ENCODE measurements at regions not wholly inside any gene's neighbourhood (a gene's known extent, or its start where the extent isn't known, plus 50 kb on each side); places are given as distances from the start of the nearest gene placed in this dataset.

GRCh38 chr4:130080872-130081451 is 985.0 kb downstream of the C4orf33 start:
- DNase-seq = no peak

GRCh38 chr4:130090427-130090826 is 994.5 kb downstream of the C4orf33 start:
- DNase-seq = no peak

GRCh38 chr4:130092187-130093015 is 996.4 kb downstream of the C4orf33 start:
- DNase-seq = no peak

DNA sequence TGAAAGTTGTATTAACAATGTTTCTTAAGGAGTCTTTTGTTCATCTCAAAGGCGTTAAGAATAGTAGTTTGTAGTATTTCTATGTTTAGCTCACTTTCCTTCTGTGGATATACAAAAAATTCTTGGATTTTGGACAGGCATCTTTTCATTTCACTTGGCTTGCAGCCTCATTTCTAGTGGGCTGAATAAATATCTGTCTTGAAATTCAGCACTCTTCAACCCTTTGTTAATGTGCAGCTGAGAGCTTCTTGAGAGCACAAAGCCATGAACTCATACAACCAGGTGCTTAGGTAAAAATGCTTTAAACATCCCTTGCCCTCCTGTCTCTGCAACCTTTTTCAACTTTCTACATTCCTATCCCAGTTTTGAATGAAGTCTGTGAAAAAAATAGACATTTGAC is 1003.2 kb downstream of the C4orf33 start:
- DNase-seq = no peak

- DNase-seq = no peak
These were observed 1014.2 kb downstream of the C4orf33 start for GRCh38 chr4:130110189-130110588.

DNA sequence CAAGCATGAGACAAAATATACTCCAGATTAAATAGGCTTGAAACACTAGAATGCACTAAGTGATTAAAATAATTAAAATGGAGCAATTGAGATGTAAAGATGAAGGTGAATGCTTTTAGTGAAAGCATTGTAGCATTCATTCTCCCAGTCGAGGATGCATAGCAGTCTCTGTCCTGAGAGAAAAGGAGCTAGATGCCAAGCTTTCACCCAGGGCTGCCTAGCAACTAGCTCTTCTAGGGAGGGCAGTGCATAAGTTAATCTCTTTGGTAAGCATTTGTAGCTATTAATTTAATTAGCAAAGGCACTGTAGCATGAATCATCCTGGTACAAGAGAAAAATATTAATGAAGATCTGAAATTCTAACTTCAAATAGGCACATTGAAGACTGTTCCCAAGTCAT is 1014.8 kb downstream of the C4orf33 start:
- no peak for DNase-seq

DNA sequence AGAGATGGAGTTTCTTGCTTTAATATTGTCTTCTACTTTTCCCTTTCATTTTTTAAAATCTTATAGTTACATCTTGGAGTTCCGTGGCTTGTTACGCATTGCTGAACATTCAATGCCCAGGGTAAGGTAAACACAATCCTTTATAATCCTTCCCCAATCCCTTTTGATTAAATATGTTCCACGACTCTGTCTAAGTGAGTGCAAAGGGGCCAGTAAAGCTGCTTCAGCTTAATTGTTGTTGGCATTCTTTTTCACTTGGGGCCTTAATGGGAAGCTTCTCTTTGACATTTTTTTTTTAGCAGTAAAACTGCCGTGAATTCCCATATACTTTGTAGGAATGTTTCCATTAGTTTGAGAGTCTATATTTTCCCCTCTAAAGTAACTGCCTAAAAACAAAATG is 1028.1 kb downstream of the C4orf33 start:
- no peak for DNase-seq

GRCh38 chr4:130125467-130125866 is 1029.5 kb downstream of the C4orf33 start:
- DNase-seq = no peak

DNA sequence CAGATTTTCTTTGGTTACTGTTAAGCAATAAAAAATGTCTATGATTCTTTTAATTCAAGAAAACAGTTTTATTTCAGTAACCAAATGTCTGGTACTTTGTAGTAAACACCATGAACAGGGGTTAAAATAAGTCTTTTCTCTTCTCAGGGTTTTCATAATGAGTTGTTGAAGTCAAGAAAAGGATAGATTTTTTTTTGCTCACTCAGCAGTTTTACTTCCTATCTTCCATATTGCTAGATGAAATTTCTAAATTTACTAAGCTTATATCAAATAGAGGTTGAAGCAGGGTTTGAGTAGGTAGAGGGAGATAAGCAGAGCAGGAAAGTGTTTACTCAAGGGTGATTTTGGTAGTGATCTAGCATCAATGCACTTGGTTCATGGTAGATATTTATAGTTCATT is 1031.3 kb downstream of the C4orf33 start:
- no peak for DNase-seq

GRCh38 chr4:130131536-130131935 is 1035.6 kb downstream of the C4orf33 start:
- no peak for DNase-seq

GRCh38 chr4:130141651-130142050 is 1045.7 kb downstream of the C4orf33 start:
- no peak for DNase-seq

DNA sequence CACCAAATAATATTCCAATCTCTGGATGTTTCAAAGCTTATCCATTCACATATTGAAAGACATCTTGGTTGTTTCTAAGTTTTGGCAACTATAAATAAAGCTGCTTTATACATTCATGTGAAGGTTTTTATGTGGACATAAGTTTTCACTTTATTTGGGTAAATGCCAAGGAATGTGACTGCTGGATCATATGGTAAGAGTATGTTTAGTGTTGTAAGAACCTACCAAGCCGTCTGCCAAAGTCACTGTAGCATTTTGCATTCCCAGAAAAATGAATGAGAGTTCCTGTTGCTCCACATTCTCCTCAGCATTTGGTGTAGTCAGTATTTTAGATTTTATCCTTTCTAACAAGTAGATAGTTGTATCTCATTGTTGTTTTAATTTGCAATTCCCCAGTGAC is 1047.7 kb downstream of the C4orf33 start:
- DNase-seq = no peak

GRCh38 chr4:130146773-130147172 is 1050.8 kb downstream of the C4orf33 start:
- no peak for DNase-seq

- DNase-seq = no peak
These were observed 1051.7 kb downstream of the C4orf33 start for GRCh38 chr4:130147641-130148040.

DNA sequence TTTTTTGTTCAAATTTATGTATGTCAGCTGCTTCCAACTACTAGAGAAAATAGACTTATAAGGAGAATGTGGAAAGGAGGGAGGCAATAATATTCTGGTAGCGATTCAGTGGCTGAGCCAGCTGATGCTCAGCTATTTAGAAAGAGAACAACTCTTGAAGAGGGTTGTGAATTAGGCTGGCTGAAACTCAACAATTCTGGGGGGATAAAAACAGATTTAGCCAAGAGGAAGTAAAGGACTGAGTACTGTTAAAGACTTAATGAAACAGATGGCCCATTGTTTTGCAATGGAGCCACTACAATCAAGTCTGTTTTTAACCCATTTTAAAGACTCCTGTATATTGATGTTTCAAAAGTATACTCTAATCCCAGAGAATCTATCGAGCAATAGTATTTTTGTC is 1058.9 kb downstream of the C4orf33 start:
- DNase-seq = no peak

DNA sequence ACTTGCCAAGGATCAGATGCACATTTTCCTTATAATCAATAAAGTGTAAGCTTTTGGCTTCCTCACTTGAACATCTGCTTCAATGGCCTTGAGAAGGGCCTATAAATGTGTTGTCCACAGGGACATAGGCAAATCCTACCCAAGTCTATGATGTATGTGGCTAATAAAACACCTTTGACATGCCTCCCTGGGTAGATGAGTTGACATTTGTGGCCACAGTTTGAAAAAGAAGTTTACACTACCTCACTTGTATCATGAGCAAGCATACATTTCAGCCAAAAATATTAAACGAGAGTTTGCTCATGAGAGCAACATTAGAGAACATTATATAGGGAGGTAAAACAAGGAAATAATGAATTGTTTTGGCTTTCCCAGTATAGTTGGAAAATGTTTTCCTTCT is 1067.7 kb downstream of the C4orf33 start:
- no peak for DNase-seq

- no peak for DNase-seq
These were observed 1069.4 kb downstream of the C4orf33 start for GRCh38 chr4:130165381-130165780.

DNA sequence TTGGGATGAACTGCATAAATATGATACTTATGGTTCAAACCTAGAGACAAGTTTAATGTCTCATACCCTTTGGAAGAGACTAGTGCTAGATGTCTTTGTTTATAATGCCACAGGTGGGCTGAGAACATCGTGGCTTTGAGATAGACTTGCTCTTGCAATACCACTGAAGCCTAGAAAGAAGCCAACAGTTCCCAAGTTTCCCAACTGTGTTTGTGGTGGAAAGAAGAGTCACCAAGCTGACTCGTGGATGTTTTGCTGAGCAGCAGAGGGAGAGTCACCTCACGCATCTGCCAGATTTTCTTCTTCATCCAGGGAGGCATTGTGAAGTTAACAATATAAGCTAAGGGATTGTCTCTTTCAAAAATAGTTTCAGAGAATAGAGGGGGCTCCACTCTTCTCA is 1076.2 kb downstream of the C4orf33 start:
- DNase-seq = no peak

DNA sequence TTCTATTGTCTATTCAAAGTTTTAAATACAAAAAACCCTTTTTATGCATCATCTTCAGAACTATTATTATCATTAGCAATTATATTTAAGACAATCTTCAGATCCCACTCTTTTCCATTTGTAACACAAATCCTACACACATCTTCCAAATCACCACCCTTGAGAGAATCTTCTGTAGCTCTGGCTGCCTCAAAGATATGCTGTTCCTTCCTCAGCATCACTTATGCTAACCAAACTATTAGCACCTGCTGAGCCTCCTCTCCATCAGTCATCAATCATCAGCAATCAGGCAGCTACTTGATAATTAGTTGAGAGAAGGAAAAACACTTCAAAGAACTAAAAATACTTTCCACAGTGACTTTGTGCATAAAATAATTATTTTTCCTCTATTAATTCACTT is 1082.2 kb downstream of the C4orf33 start:
- DNase-seq = no peak

GRCh38 chr4:130183096-130183495 is 1087.1 kb downstream of the C4orf33 start:
- no peak for DNase-seq

GRCh38 chr4:130183766-130184165 is 1087.8 kb downstream of the C4orf33 start:
- no peak for DNase-seq

DNA sequence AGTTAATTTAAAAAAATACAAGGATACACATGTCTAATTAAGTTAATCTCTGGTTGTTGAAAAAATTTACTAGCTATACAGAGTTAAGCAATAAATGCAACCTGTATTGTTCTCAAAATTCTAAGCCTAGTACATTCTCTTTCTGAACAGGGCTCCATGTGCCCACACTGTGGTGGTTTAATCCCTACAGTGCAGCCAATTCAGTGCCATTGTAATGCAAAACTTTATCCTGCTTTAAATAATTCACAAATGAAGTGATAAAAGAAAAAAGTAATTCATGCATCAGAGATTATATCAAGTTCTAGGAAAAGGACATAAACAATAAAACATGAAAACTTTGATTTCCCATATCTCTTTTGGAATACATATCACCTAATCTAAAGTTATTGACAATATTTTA is 1089.2 kb downstream of the C4orf33 start:
- no peak for DNase-seq

DNA sequence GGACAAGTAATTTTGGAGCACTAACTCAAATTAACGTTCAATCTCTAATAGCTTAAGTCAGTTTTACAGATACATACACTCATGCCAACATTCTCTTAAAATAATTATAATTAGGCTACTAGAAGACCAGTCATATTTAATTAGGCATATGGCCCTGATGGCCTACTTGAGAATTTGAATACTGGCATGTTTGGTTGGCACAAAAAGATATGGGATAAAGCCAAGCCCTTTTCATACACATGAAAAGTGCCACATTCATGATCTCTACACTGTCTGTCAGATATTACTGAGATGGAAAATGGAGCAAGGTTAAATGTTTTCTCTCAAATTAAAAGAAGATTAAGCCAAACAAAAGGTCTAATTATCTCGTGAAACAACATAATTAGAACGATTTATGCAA is 1091.0 kb downstream of the C4orf33 start:
- no peak for DNase-seq

DNA sequence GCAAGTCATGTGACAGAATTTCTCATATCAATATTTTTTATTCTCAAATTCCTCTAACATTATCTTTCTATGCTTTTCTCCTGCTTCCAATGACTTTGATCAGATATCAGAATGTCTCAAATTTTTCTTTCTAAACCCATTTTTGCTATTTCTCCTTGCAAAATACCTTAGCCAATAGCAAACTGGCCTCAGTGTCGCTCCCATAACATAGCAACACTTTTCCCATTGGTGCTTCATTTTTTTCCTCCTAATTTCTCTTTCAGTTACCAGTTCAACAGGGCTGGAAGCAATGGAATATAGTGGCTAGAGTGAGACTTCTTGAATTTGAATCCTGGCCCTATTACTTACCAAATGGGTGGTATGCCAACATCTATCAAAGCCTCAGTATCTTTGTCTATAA is 1091.6 kb downstream of the C4orf33 start:
- no peak for DNase-seq

GRCh38 chr4:130192787-130193186 is 1096.8 kb downstream of the C4orf33 start:
- no peak for DNase-seq
